WTC11 (cell line): ENCODE measurements at regions not wholly inside any gene's neighbourhood (a gene's known extent, or its start where the extent isn't known, plus 50 kb on each side); places are given as distances from the start of the nearest gene placed in this dataset.

ENCODE experiments used
- ATAC-seq: fragments of 200-7000 bp; cut with Tn5 transposase; 2 replicates; pipeline ENCODE4 v1.10.0; 2021; ENCODE audit warnings: mild to moderate bottlenecking, moderate library complexity
- CTCF ChIA-PET: fragments of 300-600 bp; sonication (Branson Sonifier 250); formaldehyde crosslinking; loops from one replicate; lab custom pipeline; 2021; ENCODE audit warnings: antibody characterized with exemption; lab: Charles Lee
- POLR2A ChIA-PET: fragments of 350-600 bp; sonication (Branson Sonifier 250); formaldehyde crosslinking; loops from one replicate; lab custom pipeline; 2021; ENCODE audit warnings: antibody characterized with exemption; lab: Charles Lee
- DNase-seq: peaks from one replicate; pipeline ENCODE4 v3.0.0; 2021; ENCODE audit warnings: low spot score
- H3K27ac Mint-ChIP-seq: 2 replicates; pipeline ENCODE4 v1.8.0; 2021; ENCODE audit warnings: mixed read lengths
- H3K27me3 Mint-ChIP-seq: 2 replicates; pipeline ENCODE4 v1.8.0; 2021; ENCODE audit warnings: low read depth, mild to moderate bottlenecking, moderate library complexity, mixed read lengths
- H3K36me3 Mint-ChIP-seq: 2 replicates; pipeline ENCODE4 v1.8.0; 2021; ENCODE audit warnings: mixed read lengths
- H3K4me1 Mint-ChIP-seq: 2 replicates; pipeline ENCODE4 v1.8.0; 2022; ENCODE audit warnings: mixed read lengths
- H3K4me3 Mint-ChIP-seq: 2 replicates; pipeline ENCODE4 v1.8.0; 2021; ENCODE audit warnings: mild to moderate bottlenecking, moderate library complexity, mixed read lengths
- H3K9me3 Mint-ChIP-seq: 2 replicates; pipeline ENCODE4 v1.8.0; 2021; ENCODE audit warnings: mixed read lengths
- ATF2 ChIP-seq: sonication (generic); formaldehyde crosslinking; IDR thresholded peaks from 2 replicates; pipeline ENCODE4 v1.8.1; 2022; ENCODE audit warnings: low read depth, missing genetic modification reagents, borderline replicate concordance
- ELF4 ChIP-seq: sonication (generic); formaldehyde crosslinking; IDR thresholded peaks from 2 replicates; pipeline ENCODE4 v1.8.1; 2022; ENCODE audit warnings: low read depth, mild to moderate bottlenecking, moderate library complexity, missing genetic modification reagents
- EMX1 ChIP-seq: fragments of 250-450 bp; sonication (Bioruptor Pico); IDR thresholded peaks from 2 replicates; pipeline ENCODE4 v1.8.0; 2021; ENCODE audit warnings: mild to moderate bottlenecking
- FOXJ3 ChIP-seq: sonication (generic); formaldehyde crosslinking; IDR thresholded peaks from 2 replicates; pipeline ENCODE4 v1.9.0; 2021; ENCODE audit warnings: missing genetic modification reagents, mild to moderate bottlenecking, borderline replicate concordance
- FOXK1 ChIP-seq: sonication (generic); formaldehyde crosslinking; IDR thresholded peaks from 2 replicates; pipeline ENCODE4 v1.8.0; 2022; ENCODE audit warnings: mild to moderate bottlenecking, moderate library complexity, missing genetic modification reagents
- FOXP1 ChIP-seq: sonication (generic); formaldehyde crosslinking; IDR thresholded peaks from 2 replicates; pipeline ENCODE4 v1.8.0; 2022; ENCODE audit warnings: missing genetic modification reagents, mild to moderate bottlenecking, moderate library complexity, borderline replicate concordance
- IRF1 ChIP-seq: sonication (generic); formaldehyde crosslinking; IDR thresholded peaks from 2 replicates; pipeline ENCODE4 v1.8.0; 2023; ENCODE audit warnings: missing genetic modification reagents
- KAT7 ChIP-seq: sonication (generic); formaldehyde crosslinking; IDR thresholded peaks from 2 replicates; pipeline ENCODE4 v1.8.1; 2023; ENCODE audit warnings: missing genetic modification reagents, mild to moderate bottlenecking, borderline replicate concordance
- MAX ChIP-seq: sonication (generic); formaldehyde crosslinking; IDR thresholded peaks from 2 replicates; pipeline ENCODE4 v1.8.0; 2022; ENCODE audit warnings: mild to moderate bottlenecking, missing genetic modification reagents
- NR1H2 ChIP-seq: sonication (generic); formaldehyde crosslinking; IDR thresholded peaks from 2 replicates; pipeline ENCODE4 v1.9.0; 2021; ENCODE audit warnings: mild to moderate bottlenecking, moderate library complexity, missing genetic modification reagents
- PRDM15 ChIP-seq: sonication (generic); formaldehyde crosslinking; IDR thresholded peaks from 2 replicates; pipeline ENCODE4 v1.8.0; 2022; ENCODE audit warnings: missing genetic modification reagents
- SMAD3 ChIP-seq: sonication (generic); formaldehyde crosslinking; IDR thresholded peaks from 2 replicates; pipeline ENCODE4 v1.8.0; 2022; ENCODE audit warnings: missing genetic modification reagents, mild to moderate bottlenecking, borderline replicate concordance
- SOX15 ChIP-seq: fragments of 250-450 bp; sonication (Bioruptor Pico); IDR thresholded peaks from 2 replicates; pipeline ENCODE4 v1.9.0; 2021; ENCODE audit warnings: mild to moderate bottlenecking
- SP1 ChIP-seq: sonication (generic); formaldehyde crosslinking; conservative IDR thresholded peaks from 2 replicates; pipeline ENCODE4 v1.8.1; 2022; ENCODE audit warnings: missing genetic modification reagents
- USF2 ChIP-seq: sonication (generic); formaldehyde crosslinking; IDR thresholded peaks from 2 replicates; pipeline ENCODE4 v1.8.1; 2023; ENCODE audit warnings: mild to moderate bottlenecking, missing genetic modification reagents, moderate library complexity
- ZMAT4 ChIP-seq: fragments of 250-450 bp; sonication (Bioruptor Pico); IDR thresholded peaks from 2 replicates; pipeline ENCODE4 v1.9.0; 2021; ENCODE audit warnings: mild to moderate bottlenecking
- ZNF317 ChIP-seq: sonication (generic); formaldehyde crosslinking; IDR thresholded peaks from 2 replicates; pipeline ENCODE4 v1.8.1; 2023; ENCODE audit warnings: low read depth, mild to moderate bottlenecking, moderate library complexity, missing genetic modification reagents, borderline replicate concordance
- ZNF416 ChIP-seq: fragments of 250-450 bp; sonication (Bioruptor Pico); IDR thresholded peaks from 2 replicates; pipeline ENCODE4 v1.9.0; 2021; ENCODE audit warnings: mild to moderate bottlenecking, inconsistent platforms
- ZNF423 ChIP-seq: fragments of 250-450 bp; sonication (Bioruptor Pico); IDR thresholded peaks from 2 replicates; pipeline ENCODE4 v2.1.2; 2022; ENCODE audit warnings: mild to moderate bottlenecking, moderate library complexity
- ZNF512 ChIP-seq: sonication (generic); formaldehyde crosslinking; IDR thresholded peaks from 2 replicates; pipeline ENCODE4 v1.8.1; 2022; ENCODE audit warnings: missing genetic modification reagents, borderline replicate concordance
- ZNF671 ChIP-seq: fragments of 250-450 bp; sonication (Bioruptor Pico); IDR thresholded peaks from 2 replicates; pipeline ENCODE4 v1.8.0; 2021; ENCODE audit warnings: mild to moderate bottlenecking

- H3K27ac Mint-ChIP-seq = no peak overlapping the region
- no peak overlapping the region for H3K4me3 Mint-ChIP-seq
- DNase-seq (no peak), ATAC-seq (no peak)
- ChIA-PET POLR2A (no interaction called here), CTCF (no interaction called here)
- peaks cover 2% of the 10 kb centered on the region; the same call in 1 of the 2 replicates for H3K9me3 Mint-ChIP-seq
- H3K27me3 Mint-ChIP-seq = no peaks in the 10 kb centered on the region
- no peaks in the 10 kb centered on the region for H3K36me3 Mint-ChIP-seq
- TF ChIP-seq ZNF423 (CRISPR knock-in tag) (no peak), IRF1 (CRISPR knock-in tag) (no peak), ELF4 (CRISPR knock-in tag) (no peak), ZMAT4 (CRISPR knock-in tag) (no peak), SMAD3 (CRISPR knock-in tag) (no peak), USF2 (CRISPR knock-in tag) (no peak), MAX (CRISPR knock-in tag) (no peak)
- H3K4me1 Mint-ChIP-seq = peaks cover 2% of the 10 kb centered on the region; the same call in 1 of the 2 replicates
Measured at GRCh38 chr4:28151314-28151713, 1290.7 kb downstream of the STIM2 start.

GRCh38 chr4:28167411-28167810, 1306.8 kb downstream of the STIM2 start:
- CTCF ChIA-PET = no interaction called here
- no peak for DNase-seq
- Mint-ChIP-seq H3K4me1 (no peaks in the 10 kb centered on the region), H3K27ac (no peak overlapping the region), H3K36me3 (no peaks in the 10 kb centered on the region), H3K4me3 (no peak overlapping the region), H3K27me3 (no peaks in the 10 kb centered on the region; the same call in 1 of the 2 replicates), H3K9me3 (no peaks in the 10 kb centered on the region)
- POLR2A ChIA-PET = no interaction called here
- no peak for ATAC-seq
- TF ChIP-seq SOX15 (CRISPR knock-in tag) = no peak
- TF ChIP-seq ATF2 = no peak
- TF ChIP-seq PRDM15 = no peak
- TF ChIP-seq ZNF416 (CRISPR knock-in tag) = no peak
- no peak for TF ChIP-seq FOXJ3

GRCh38 chr4:28176942-28177341, 1316.3 kb downstream of the STIM2 start:
- ChIA-PET POLR2A (no interaction called here), CTCF (no interaction called here)
- TF ChIP-seq ZNF671 = no peak
- no peak for TF ChIP-seq ZNF512
- TF ChIP-seq SP1 = no peak
- TF ChIP-seq ZNF317 (CRISPR knock-in tag) = no peak
- TF ChIP-seq FOXK1 (CRISPR knock-in tag) = no peak
- TF ChIP-seq ZMAT4 (CRISPR knock-in tag) = no peak
- TF ChIP-seq FOXP1 (CRISPR knock-in tag) = no peak
- TF ChIP-seq NR1H2 (CRISPR knock-in tag) = no peak
- TF ChIP-seq KAT7 (CRISPR knock-in tag) = no peak
- no peak for TF ChIP-seq EMX1 (CRISPR knock-in tag)
- Mint-ChIP-seq H3K4me1 (no peaks in the 10 kb centered on the region), H3K27ac (no peak overlapping the region), H3K36me3 (no peaks in the 10 kb centered on the region), H3K9me3 (no peaks in the 10 kb centered on the region), H3K4me3 (no peak overlapping the region), H3K27me3 (no peaks in the 10 kb centered on the region)
- ATAC-seq (no peak), DNase-seq (no peak)
